GM23338 (cell line): ENCODE measurements at regions not wholly inside any gene's neighbourhood (a gene's known extent, or its start where the extent isn't known, plus 50 kb on each side); places are given as distances from the start of the nearest gene placed in this dataset.

Experiments
- ATAC-seq: fragments of 200-7000 bp; cut with Tn5 transposase; 3 replicates; pipeline ENCODE4 v1.9.1; 2020
- DNase-seq: peaks from one replicate; pipeline ENCODE4 v3.0.0-alpha.2; 2015; ENCODE audit warnings: low spot score
- H2AFZ ChIP-seq: fragments of 200-600 bp; sonication (generic); 2 replicates; pipeline ENCODE4 v1.8.0; 2016; ENCODE audit warnings: antibody characterized with exemption, mild to moderate bottlenecking, moderate library complexity
- H3F3A ChIP-seq: fragments of 200-600 bp; sonication (generic); replicated peaks from 2 replicates; pipeline ENCODE4 v1.8.0; 2017; ENCODE audit warnings: antibody characterized with exemption, mixed run types, low read depth
- H3K27ac ChIP-seq: fragments of 200-600 bp; sonication (generic); 2 replicates; pipeline ENCODE4 v1.6.1; 2016; ENCODE audit warnings: low read depth
- H3K27me3 ChIP-seq: fragments of 200-600 bp; sonication (generic); 2 replicates; pipeline ENCODE4 v1.8.0; 2016; ENCODE audit warnings: mild to moderate bottlenecking, mixed run types, moderate library complexity; ENCODE audit not compliant: insufficient read depth
- H3K36me3 ChIP-seq: fragments of 200-600 bp; sonication (generic); 2 replicates; pipeline ENCODE4 v1.8.0; 2016; ENCODE audit warnings: mild to moderate bottlenecking; ENCODE audit not compliant: insufficient read depth
- H3K4me1 ChIP-seq: fragments of 200-600 bp; sonication (generic); 2 replicates; pipeline ENCODE4 v1.8.0; 2016; ENCODE audit warnings: mild to moderate bottlenecking, moderate library complexity; ENCODE audit not compliant: insufficient read depth
- H3K4me2 ChIP-seq: fragments of 200-600 bp; sonication (generic); 2 replicates; pipeline ENCODE4 v1.7.1; 2017; ENCODE audit warnings: mixed run types
- H3K4me3 ChIP-seq: fragments of 200-600 bp; sonication (generic); 2 replicates; pipeline ENCODE4 v1.6.1; 2016; ENCODE audit warnings: mixed run types
- H3K79me2 ChIP-seq: fragments of 200-600 bp; sonication (generic); replicated peaks from 2 replicates; pipeline ENCODE4 v1.8.0; 2017; ENCODE audit warnings: mild to moderate bottlenecking; ENCODE audit not compliant: insufficient read depth
- H3K9me2 ChIP-seq: fragments of 200-600 bp; sonication (generic); 2 replicates; pipeline ENCODE4 v1.8.0; 2017; ENCODE audit not compliant: insufficient read depth
- H4K20me1 ChIP-seq: fragments of 200-600 bp; sonication (generic); replicated peaks from 2 replicates; pipeline ENCODE4 v1.8.0; 2017; ENCODE audit warnings: mild to moderate bottlenecking; ENCODE audit not compliant: insufficient read depth
- H3K27ac Mint-ChIP-seq: 2 replicates; pipeline ENCODE4 v1.8.0; 2020; ENCODE audit warnings: inconsistent platforms, mild to moderate bottlenecking, moderate library complexity, mixed read lengths
- H3K27me3 Mint-ChIP-seq: 3 replicates; pipeline ENCODE4 v1.8.0; 2022; ENCODE audit warnings: low read depth, mild to moderate bottlenecking, moderate library complexity, mixed read lengths, inconsistent platforms; ENCODE audit not compliant: insufficient read depth, poor library complexity
- H3K36me3 Mint-ChIP-seq: 3 replicates; pipeline ENCODE4 v1.8.0; 2021; ENCODE audit warnings: low read depth, mild to moderate bottlenecking, inconsistent platforms, moderate library complexity, mixed read lengths
- H3K4me1 Mint-ChIP-seq: 3 replicates; pipeline ENCODE4 v1.8.0; 2020; ENCODE audit warnings: mild to moderate bottlenecking, inconsistent platforms, mixed read lengths
- H3K4me3 Mint-ChIP-seq: 3 replicates; pipeline ENCODE4 v1.8.0; 2021; ENCODE audit warnings: moderate library complexity, mild to moderate bottlenecking, inconsistent platforms, mixed read lengths
- H3K9me3 Mint-ChIP-seq: 3 replicates; pipeline ENCODE4 v1.8.0; 2020; ENCODE audit warnings: moderate library complexity, mild to moderate bottlenecking, inconsistent platforms, mixed read lengths
- CREB1 ChIP-seq: fragments of 250-450 bp; sonication (Bioruptor Pico); IDR thresholded peaks from 2 replicates; pipeline ENCODE4 v1.5.0; 2020; ENCODE audit warnings: low read depth, mild to moderate bottlenecking, moderate library complexity
- CTCF ChIP-seq, 2 experiments: fragments of 200-600 bp in 1 of 2; sonication (generic) in 1 of 2; conservative IDR thresholded peaks; 2 replicates each; pipeline versions ENCODE4 v1.5.1 to v1.6.1; 2016 to 2017; ENCODE audit warnings: antibody characterized with exemption in 2 of 2, low read depth in 2 of 2, mild to moderate bottlenecking in 2 of 2, moderate library complexity in 1 of 2
- EZH2 ChIP-seq: fragments of 200-600 bp; sonication (generic); IDR thresholded peaks from one replicate; pipeline ENCODE4 v1.8.0; 2017; ENCODE audit warnings: antibody characterized with exemption, mild to moderate bottlenecking, low read depth; ENCODE audit not compliant: unreplicated experiment
- EZH2phosphoT487 ChIP-seq: fragments of 200-600 bp; sonication (generic); IDR thresholded peaks from one replicate; pipeline ENCODE4 v1.8.1; 2018; ENCODE audit warnings: antibody characterized with exemption; ENCODE audit not compliant: unreplicated experiment
- JUNB ChIP-seq: IDR thresholded peaks from one replicate; pipeline ENCODE4 v1.6.1; 2016; ENCODE audit warnings: antibody characterized with exemption; ENCODE audit not compliant: unreplicated experiment
- NANOG ChIP-seq: IDR thresholded peaks from 2 replicates; pipeline ENCODE4 v1.6.1; 2016; ENCODE audit warnings: antibody characterized with exemption, borderline replicate concordance
- POLR2AphosphoS5 ChIP-seq: IDR thresholded peaks from 2 replicates; pipeline ENCODE4 v1.6.1; 2016; ENCODE audit warnings: antibody characterized with exemption, low read depth
- REST ChIP-seq: IDR thresholded peaks from one replicate; pipeline ENCODE4 v1.6.1; 2018; ENCODE audit warnings: antibody characterized with exemption; ENCODE audit not compliant: unreplicated experiment
- STAT1 ChIP-seq: IDR thresholded peaks from one replicate; pipeline ENCODE4 v1.6.1; 2016; ENCODE audit warnings: antibody characterized with exemption; ENCODE audit not compliant: unreplicated experiment
- ZNF114 ChIP-seq: fragments of 250-450 bp; sonication (Bioruptor Pico); IDR thresholded peaks from 2 replicates; pipeline ENCODE4 v1.5.0; 2020; ENCODE audit warnings: mild to moderate bottlenecking, moderate library complexity
- ZNF331 ChIP-seq: fragments of 250-450 bp; sonication (Bioruptor Pico); IDR thresholded peaks from 2 replicates; pipeline ENCODE4 v1.5.0; 2020; ENCODE audit warnings: low read depth, mild to moderate bottlenecking, moderate library complexity
- TF ChIP-seq, protein P1 (sequence below): IDR thresholded peaks from 2 replicates; pipeline ENCODE4 v1.6.1; 2016; ENCODE audit warnings: antibody characterized with exemption

- TF ChIP-seq ZNF331 (CRISPR knock-in tag), result no peak
- TF ChIP-seq POLR2AphosphoS5, result no peak
- TF ChIP-seq CTCF (conservative IDR thresholded peaks at IDR 0.05; ENCODE audit: low read depth in 2 of 2), result no peak
Observed at GRCh38 chr11:27281740-27282590, 81.0 kb downstream of the CCDC34 start (continued).

- Histone ChIP-seq H3F3A (no peaks in the 10 kb centered on the region), H3K4me2 (no peak overlapping the region), H3K36me3 (no peaks in the 10 kb centered on the region), H2AFZ (no peak overlapping the region), H3K27me3 (no peaks in the 10 kb centered on the region), H3K79me2 (no peaks in the 10 kb centered on the region), H3K4me3 (no peak overlapping the region), H4K20me1 (no peaks in the 10 kb centered on the region), H3K27ac (no peak overlapping the region), H3K9me2 (peaks cover 5% of the 10 kb centered on the region; the same call in 1 of the 2 replicates), H3K4me1 (peaks cover 5% of the 10 kb centered on the region; the same call in 1 of the 2 replicates)
- DNase-seq (no peak), ATAC-seq (no peak)
- no peak for TF ChIP-seq CREB1
- no peak for TF ChIP-seq EZH2phosphoT487
- H3K4me1 Mint-ChIP-seq, result peaks cover 4% of the 10 kb centered on the region; the same call in 2 of the 3 replicates
- H3K4me3 Mint-ChIP-seq, result no peak overlapping the region
- H3K36me3 Mint-ChIP-seq, result no peaks in the 10 kb centered on the region
- H3K9me3 Mint-ChIP-seq, result no peaks in the 10 kb centered on the region
- no peak overlapping the region for H3K27ac Mint-ChIP-seq
- peaks cover 1% of the 10 kb centered on the region for H3K27me3 Mint-ChIP-seq
Observed at GRCh38 chr11:27281276-27281675, 81.7 kb downstream of the CCDC34 start.

DNA sequence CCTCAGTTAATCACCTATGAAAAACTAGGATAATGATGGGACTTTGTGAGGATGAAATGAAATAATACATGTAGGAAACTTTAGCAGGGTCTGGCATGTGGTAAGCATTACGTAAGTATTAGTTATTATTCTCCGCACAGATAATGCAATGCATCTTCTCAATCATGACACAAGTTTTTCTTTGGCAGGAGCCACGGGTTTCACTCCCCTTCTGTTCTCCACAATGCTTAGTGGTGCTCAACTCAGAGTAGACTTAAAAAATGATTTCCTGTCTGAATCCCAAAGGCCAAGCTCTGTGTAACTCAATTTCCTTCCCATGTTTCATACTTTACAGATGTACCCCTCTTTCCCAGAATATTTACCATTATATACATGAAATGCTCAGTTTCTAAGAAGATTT is 82.9 kb downstream of the CCDC34 start:
- Mint-ChIP-seq H3K9me3 (no peaks in the 10 kb centered on the region), H3K4me1 (peaks cover 4% of the 10 kb centered on the region; the same call in 2 of the 3 replicates), H3K4me3 (no peak overlapping the region), H3K27ac (no peak overlapping the region), H3K27me3 (peaks cover 1% of the 10 kb centered on the region), H3K36me3 (no peaks in the 10 kb centered on the region)
- Histone ChIP-seq H3K27ac (no peak overlapping the region), H3K36me3 (no peaks in the 10 kb centered on the region), H3K4me1 (peaks cover 5% of the 10 kb centered on the region; the same call in 1 of the 2 replicates), H3K27me3 (no peaks in the 10 kb centered on the region), H3K4me2 (no peak overlapping the region), H3K4me3 (no peak overlapping the region), H4K20me1 (no peaks in the 10 kb centered on the region), H3F3A (no peaks in the 10 kb centered on the region), H3K9me2 (peaks cover 13% of the 10 kb centered on the region), H3K79me2 (no peaks in the 10 kb centered on the region), H2AFZ (no peak overlapping the region)
- DNase-seq, result no peak
- ATAC-seq, result no peak
- no peak for TF ChIP-seq JUNB
- TF ChIP-seq, protein P1, sequence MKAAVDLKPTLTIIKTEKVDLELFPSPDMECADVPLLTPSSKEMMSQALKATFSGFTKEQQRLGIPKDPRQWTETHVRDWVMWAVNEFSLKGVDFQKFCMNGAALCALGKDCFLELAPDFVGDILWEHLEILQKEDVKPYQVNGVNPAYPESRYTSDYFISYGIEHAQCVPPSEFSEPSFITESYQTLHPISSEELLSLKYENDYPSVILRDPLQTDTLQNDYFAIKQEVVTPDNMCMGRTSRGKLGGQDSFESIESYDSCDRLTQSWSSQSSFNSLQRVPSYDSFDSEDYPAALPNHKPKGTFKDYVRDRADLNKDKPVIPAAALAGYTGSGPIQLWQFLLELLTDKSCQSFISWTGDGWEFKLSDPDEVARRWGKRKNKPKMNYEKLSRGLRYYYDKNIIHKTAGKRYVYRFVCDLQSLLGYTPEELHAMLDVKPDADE, result no peak
- TF ChIP-seq NANOG, result no peak
- no peak for TF ChIP-seq EZH2
- no peak for TF ChIP-seq STAT1
- no peak for TF ChIP-seq REST
- no peak for TF ChIP-seq ZNF114
- no peak for TF ChIP-seq EZH2phosphoT487
- no peak for TF ChIP-seq CREB1
- TF ChIP-seq POLR2AphosphoS5, result no peak
- TF ChIP-seq CTCF (conservative IDR thresholded peaks at IDR 0.05; ENCODE audit: low read depth in 2 of 2), result no peak
